Gastroesophageal sphincter (tissue), 3 donors: ENCODE measurements at regions not wholly inside any gene's neighbourhood (a gene's known extent, or its start where the extent isn't known, plus 50 kb on each side); places are given as distances from the start of the nearest gene placed in this dataset.

Experiments used
- CTCF ChIP-seq, 4 experiments: fragments of 200-600 bp in 2 of 4; fragments of 450-650 bp in 2 of 4; sonication (generic) in 1 of 4; IDR thresholded peaks; one replicate each; pipeline ENCODE4 v1.5.1; 2017 to 2019; ENCODE audit warnings: antibody characterized with exemption in 4 of 4, mild to moderate bottlenecking in 2 of 4, moderate library complexity in 2 of 4
- POLR2A ChIP-seq, 2 donors: fragments of 450-650 bp; IDR thresholded peaks; one replicate each; pipeline ENCODE4 v1.6.1; 2017; ENCODE audit warnings: antibody characterized with exemption in 2 of 2, mild to moderate bottlenecking in 2 of 2, moderate library complexity in 1 of 2

GRCh38 chr11:26105762-26106423 is 226.0 kb upstream of the ANO3 start:
- TF ChIP-seq POLR2A (IDR thresholded peaks at IDR 0.05), result no peak
- no peak for TF ChIP-seq CTCF (IDR thresholded peaks at IDR 0.05)
